HG03558 (cell line): ENCODE measurements at regions not wholly inside any gene's neighbourhood (a gene's known extent, or its start where the extent isn't known, plus 50 kb on each side); places are given as distances from the start of the nearest gene placed in this dataset.
A peak's percentile ranks its signal among the peaks of the same experiment; 100 is the strongest.
"Not testable (repeated sequence)": the region's sequence is repeated elsewhere in the genome, so short reads cannot be mapped to it uniquely, and the experiment has no call there.

Experiments
- ATAC-seq: cut with Tn5 transposase; IDR thresholded peaks from one replicate; pipeline ENCODE4 v1.9.1; 2021; ENCODE audit warnings: moderate number of reproducible peaks; ENCODE audit not compliant: unreplicated experiment; ENCODE audit errors: extremely low read depth

- no peak for ATAC-seq
These were observed 161.8 kb upstream of the NFIA start for GRCh38 chr1:60920561-60920960.

- no peak for ATAC-seq
These were observed 163.5 kb upstream of the NFIA start for GRCh38 chr1:60918867-60919266.

GRCh38 chr1:60916906-60917305, 165.5 kb upstream of the NFIA start:
- ATAC-seq = no peak

GRCh38 chr1:60916199-60916598, 166.2 kb upstream of the NFIA start:
- no peak for ATAC-seq

GRCh38 chr1:60915441-60915840, 166.9 kb upstream of the NFIA start:
- ATAC-seq = no peak

- ATAC-seq = no peak
These were observed 167.4 kb upstream of the NFIA start for GRCh38 chr1:60914982-60915381.

- ATAC-seq = not testable (repeated sequence)
These were observed 168.7 kb upstream of the NFIA start for GRCh38 chr1:60913708-60914107.

GRCh38 chr1:60913039-60913438, 169.3 kb upstream of the NFIA start:
- no peak for ATAC-seq

GRCh38 chr1:60911966-60912697, 170.2 kb upstream of the NFIA start:
- no peak for ATAC-seq

- no peak for ATAC-seq
These were observed 174.2 kb upstream of the NFIA start for GRCh38 chr1:60908159-60908558.

GRCh38 chr1:60906526-60906925, 175.8 kb upstream of the NFIA start:
- ATAC-seq = no peak

GRCh38 chr1:60906039-60906438, 176.3 kb upstream of the NFIA start:
- no peak for ATAC-seq

GRCh38 chr1:60904099-60904851, 178.1 kb upstream of the NFIA start:
- no peak for ATAC-seq

- ATAC-seq = no peak
These were observed 178.8 kb upstream of the NFIA start for GRCh38 chr1:60903591-60903990.

GRCh38 chr1:60899464-60899863, 182.9 kb upstream of the NFIA start:
- no peak for ATAC-seq

GRCh38 chr1:60898987-60899386, 183.4 kb upstream of the NFIA start:
- ATAC-seq = peak; percentile 74

GRCh38 chr1:60898413-60898812, 183.9 kb upstream of the NFIA start:
- ATAC-seq = no peak

GRCh38 chr1:60896701-60897363, 185.5 kb upstream of the NFIA start:
- no peak for ATAC-seq

GRCh38 chr1:60895701-60896100, 186.7 kb upstream of the NFIA start:
- no peak for ATAC-seq

- ATAC-seq = no peak
These were observed 187.1 kb upstream of the NFIA start for GRCh38 chr1:60895252-60895651.

GRCh38 chr1:60894741-60895140, 187.6 kb upstream of the NFIA start:
- ATAC-seq = no peak
